NCI-H2029 (cell line): ENCODE measurements at regions not wholly inside any gene's neighbourhood (a gene's known extent, or its start where the extent isn't known, plus 50 kb on each side); places are given as distances from the start of the nearest gene placed in this dataset.
A peak's percentile ranks its signal among the peaks of the same experiment; 100 is the strongest.

Source experiments
- DNase-seq: peaks from one replicate; lab custom pipeline; 2025; lab: John Stamatoyannopoulos, UW

DNA sequence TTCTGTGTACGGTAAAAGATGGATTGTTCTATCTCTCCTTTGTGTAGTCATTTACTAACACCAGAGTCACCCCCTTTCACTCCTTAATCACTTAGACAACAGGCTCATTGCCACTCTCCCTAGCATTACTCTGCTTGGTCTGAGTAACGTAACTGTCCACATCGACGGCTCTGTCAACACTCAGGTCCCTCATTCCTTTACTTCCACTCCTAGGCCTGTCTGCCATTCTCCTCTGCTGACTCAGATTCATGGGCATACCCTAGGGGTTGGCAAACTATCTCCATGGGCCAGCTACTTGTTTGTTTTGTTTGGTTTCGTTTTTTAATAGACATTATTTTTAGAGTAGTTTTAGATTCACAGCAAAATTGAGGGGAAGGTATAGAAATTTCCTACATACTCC, 243.9 kb downstream of the NR4A2 start:
- no peak for DNase-seq

DNA sequence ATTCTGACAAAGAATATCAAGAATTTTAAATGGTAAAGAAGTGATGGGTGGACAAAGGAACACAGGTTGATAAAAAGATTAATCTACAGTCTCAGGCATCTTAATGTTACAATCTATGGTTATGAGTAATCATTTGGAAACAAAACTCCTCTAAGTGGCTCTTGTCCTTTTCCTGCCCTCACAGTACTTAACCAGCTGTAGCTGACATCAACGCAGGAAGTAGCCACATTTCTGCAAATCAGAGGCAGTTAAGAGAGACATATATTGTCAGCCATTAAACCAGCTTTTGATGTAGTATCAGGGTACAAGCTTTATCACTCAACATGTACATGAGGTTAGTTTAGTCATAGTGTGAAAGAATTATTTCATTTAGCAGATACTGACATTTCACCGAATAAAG, 244.6 kb downstream of the NR4A2 start:
- peak; percentile 59 for DNase-seq

DNA sequence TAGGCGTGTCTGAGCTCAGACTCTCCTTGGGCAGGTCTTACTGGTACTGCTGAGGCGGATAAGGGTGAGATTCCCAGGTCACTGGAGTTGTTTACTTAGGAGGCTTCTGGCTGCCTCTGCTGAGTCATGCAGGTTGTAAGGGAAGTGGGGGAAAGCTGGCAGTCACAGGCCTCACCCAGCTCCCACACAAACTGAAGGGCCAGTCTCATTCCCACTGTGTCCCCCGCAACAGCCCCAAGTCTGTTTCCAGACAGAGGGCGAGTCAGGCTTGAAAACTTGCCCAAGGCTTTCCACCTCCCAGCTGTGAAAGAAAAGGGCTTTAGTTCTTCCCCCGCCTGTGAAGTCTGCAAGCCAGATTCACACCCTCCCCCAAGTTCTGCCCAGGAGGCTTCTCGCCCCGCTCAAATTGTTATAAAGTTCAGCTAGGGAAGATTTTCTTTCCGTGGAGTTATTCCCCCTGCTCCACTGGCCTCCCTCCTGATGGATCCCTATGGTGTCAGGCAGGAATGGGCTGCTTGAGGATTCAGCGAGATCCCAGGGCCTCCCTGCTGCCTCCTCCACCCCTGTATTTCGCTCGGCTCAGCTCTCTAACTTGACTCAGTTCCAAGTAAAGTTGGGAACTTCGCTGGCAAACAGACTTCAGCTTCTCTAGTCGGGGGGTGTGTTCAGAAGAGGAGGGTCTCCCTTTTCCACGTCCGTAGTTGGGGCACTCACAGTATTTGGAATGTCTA, 248.6 kb downstream of the NR4A2 start:
- DNase-seq: no peak

DNA sequence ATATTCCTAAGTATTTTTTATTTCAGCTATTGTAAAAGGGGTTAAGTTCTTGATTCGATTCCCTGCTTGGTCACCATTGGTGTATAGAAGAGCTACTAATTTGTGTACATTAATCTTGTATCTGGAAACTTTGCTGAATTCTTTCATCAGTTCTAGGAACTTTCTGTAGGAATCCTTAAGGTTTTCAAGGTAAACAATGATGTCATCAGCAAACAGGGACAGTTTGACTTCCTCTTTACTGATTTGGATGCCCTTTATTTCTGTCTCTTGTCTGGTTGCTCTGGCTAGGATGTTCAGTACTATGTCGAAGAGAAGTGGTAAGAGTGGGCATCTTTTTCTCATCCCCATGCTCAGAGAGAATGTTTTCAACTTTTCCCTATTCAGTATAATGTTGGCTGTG, 252.7 kb downstream of the NR4A2 start:
- no peak for DNase-seq

DNA sequence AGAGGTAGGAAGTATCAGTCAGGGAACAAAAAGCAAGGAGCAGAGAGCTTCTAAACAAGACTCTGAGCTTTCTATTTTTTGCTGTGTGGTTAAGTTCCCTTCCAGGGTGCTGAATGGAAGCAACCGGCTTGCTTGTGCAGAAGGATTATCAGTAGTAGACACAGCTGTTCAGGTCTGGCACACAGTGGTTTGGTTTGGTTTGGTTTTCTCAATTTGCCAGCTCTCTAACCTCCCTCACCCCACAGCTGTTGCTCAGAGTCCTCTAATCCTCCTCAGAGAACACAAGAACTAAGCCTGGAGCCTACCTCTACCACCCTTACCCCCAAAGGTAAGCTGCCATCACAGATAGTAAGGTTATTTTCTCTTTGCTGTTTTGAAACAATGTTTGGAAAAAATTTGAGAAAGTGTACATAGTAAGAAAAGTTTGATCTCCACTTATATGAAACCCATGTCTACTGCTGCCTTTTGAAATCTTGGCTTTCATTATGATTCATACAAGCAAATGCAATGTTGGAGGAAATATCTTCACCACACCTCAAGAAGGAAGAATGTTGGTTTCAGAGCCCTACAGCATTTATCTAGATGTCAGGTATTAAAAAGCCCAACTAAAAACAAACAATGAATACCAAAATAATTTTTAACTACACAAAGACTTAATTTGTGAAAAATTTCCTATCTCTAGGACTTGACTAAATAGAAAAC, 255.3 kb downstream of the NR4A2 start:
- no peak for DNase-seq

DNA sequence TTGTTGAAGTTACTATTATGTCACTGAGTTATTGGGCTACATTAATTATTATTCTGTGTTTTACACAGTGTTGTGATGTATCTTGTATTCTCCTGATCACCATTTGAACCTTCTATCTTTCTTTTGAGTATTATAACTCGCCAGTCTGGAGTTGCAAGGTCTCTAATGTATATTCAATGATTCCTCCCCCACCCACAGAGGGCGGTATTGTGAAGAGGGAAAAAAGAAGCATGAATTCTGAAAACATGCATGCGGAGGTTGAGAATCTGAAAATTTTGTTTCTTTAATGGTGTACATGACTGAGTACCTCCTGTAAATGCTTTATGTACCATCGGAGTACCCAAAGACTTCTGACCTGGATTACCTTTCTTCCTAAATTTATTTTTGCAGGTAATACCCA, 266.6 kb downstream of the NR4A2 start:
- peak; percentile 29 for DNase-seq

DNA sequence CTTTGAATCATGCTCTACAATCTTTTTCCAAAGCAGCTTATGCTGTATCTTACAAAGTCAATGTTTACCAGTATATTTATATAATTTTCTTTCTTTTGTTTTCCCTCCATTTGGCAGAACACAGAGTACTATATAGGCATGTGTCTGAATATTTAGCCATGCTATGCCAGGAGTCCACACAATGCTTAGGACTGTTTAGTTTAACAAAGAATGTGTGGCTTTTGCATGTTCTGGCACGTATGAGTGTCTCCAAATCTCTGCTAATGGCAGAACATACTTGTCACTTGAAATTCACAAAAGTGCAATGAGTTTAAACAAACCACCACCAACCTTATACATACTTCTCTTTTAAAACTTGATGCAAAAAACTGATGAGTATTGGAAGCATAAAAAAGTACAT, 268.0 kb downstream of the NR4A2 start:
- no peak for DNase-seq

DNA sequence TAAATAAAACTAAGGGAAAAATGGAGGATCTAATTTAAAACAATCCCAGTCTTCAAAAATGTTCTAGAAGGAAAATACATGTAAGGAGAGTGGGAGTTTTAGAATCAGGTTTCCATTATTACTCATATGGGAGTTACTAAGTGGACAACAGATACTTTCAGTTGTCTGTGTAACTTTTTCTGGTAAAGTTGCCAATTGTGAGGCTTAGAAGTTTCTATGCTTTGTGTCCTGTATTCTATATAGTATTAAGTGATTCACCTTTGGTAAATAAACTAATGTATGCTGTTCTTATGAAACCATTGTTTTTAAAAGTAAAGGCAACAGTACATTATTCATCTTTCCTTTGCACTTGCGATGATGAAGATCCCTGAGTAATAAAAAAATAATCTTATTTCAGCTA, 274.9 kb downstream of the NR4A2 start:
- DNase-seq: no peak

DNA sequence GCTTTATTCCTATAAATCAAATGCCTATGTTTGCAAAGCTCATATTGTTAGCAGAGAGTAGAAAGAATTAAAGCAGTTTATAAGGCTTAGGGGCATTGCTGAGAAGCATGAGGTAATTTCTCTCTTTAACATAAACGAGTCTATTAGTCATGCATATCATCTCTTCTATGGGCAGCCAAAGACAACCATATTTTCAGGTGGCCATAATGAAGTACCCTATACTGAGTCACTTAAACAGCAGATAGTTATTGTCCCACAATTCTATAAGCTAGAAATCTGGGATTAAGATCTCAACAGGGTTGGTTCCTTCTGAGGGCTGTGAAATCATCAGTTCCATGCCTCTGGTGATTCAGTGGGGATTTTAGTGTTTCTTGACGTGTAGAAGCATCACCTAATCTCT, 277.5 kb downstream of the NR4A2 start:
- no peak for DNase-seq

DNA sequence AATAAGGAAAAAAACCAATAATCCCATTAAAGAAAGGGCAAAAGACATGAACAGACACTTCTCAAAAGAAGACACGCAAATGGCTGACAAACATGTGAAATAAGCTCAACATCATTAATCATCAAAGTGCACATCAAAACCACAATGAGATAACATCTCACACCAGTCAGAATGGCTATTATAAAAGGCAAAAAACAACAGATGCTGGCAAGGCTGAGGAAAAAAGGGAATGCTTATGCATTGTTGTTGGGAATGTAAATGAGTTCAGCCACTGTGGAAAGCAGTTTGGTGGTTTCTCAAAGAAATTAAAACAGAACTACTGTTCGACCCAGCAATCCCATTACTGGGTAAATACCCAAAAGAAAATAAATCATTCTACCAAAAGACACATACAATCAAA, 285.6 kb downstream of the NR4A2 start:
- DNase-seq: no peak

DNA sequence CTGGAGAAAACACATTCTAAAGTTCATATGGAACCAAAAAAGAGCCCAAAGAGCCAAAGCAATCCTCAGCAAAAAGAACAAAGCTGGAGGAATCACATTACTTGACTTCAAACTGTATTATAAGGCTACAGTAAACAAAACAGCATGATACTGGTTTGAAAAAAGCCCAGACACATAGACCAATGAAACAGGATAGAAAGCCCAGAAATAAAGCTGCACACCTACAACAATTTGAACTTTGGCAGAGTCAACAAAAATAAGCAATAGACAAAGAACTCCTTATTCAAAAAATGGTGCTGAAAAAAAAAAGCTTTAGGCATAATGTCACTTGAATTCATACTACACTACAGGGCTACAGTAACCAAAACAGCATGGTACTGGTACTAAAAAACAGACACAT, 289.6 kb downstream of the NR4A2 start:
- DNase-seq: no peak

DNA sequence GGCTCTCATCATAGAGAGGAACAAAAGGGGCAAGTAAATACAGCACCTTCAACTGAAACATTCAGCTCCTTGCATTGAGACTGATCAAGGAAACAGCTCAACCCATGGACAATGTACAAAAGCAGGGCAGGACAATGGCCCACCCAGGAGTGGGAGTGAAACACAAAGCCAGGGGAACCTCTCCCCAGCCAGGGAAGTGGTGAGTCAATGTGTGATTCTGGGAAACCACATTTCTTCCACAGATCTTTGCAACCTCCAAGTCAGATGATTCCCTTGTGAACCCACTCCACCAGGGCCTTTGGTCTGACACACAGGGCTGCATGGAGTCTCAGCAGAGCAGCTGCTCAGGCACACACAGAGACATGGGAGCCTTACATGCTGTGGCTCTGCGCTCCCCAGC, 294.5 kb downstream of the NR4A2 start:
- DNase-seq: no peak

DNA sequence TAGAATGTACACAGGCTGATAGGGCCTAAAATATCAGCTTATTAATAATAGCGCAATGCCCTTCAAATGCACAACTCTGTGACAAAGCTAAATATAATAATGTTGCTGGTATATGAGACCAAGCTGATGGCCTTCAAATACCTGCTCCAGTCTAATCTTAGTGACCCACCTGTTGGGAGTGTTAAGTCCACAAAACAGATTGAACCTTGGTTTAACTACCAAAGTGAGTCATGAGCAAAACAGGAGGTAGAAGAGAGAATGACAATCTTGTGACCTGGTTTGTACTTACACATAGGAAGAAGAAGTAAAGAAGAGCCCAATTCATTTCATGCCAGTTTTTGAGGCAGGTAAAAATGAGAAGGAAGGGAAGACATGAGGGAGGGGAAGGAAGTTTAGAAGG, 295.0 kb downstream of the NR4A2 start:
- DNase-seq: no peak

DNA sequence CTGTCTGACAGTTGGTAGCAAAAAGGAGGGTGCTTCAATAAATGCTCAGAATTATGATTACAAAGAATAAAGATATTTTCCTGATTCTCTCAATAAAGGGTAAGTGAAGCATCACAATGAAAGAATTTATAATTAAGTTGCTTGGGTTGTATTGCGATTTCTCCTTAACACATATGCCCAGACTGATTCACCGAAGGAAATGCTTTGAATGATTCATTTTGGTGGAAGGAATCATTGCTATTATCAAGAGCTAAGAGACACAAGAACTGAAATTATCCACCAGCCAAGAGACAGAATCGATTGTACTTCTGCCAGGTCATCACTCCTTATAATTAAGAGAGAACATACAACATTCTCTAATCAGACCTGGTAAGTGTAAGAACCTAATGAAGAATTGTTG, 301.4 kb downstream of the NR4A2 start:
- DNase-seq: no peak

DNA sequence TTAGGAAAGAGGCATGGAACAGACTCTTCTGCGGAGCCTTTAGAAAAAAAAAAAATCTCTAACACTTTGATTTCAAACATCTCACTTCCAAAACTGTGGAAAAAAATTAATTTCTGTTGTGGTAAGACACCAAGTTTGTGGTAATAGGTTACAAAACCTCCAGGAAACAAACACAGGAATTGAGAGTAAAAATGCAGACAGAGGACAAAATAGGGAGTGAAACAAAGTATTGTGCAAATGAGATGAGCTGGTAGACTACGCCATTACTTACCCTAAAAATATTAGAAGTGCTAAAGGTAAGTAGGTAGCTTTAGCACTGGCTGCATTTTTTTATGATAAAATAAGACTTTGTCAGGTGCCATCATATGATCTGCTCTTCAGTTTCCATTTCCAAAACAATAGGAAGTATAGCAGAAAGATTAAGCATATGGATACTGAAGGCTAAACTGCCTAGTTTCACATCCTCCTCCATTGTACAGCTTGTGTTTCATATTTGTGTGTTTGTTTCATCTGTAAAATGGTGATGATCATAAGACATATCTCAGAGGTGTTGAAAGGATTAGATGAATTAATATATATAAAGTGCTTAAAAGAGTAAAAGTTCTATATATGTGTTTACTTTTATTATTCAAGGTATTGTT, 309.2 kb downstream of the NR4A2 start:
- DNase-seq: no peak

DNA sequence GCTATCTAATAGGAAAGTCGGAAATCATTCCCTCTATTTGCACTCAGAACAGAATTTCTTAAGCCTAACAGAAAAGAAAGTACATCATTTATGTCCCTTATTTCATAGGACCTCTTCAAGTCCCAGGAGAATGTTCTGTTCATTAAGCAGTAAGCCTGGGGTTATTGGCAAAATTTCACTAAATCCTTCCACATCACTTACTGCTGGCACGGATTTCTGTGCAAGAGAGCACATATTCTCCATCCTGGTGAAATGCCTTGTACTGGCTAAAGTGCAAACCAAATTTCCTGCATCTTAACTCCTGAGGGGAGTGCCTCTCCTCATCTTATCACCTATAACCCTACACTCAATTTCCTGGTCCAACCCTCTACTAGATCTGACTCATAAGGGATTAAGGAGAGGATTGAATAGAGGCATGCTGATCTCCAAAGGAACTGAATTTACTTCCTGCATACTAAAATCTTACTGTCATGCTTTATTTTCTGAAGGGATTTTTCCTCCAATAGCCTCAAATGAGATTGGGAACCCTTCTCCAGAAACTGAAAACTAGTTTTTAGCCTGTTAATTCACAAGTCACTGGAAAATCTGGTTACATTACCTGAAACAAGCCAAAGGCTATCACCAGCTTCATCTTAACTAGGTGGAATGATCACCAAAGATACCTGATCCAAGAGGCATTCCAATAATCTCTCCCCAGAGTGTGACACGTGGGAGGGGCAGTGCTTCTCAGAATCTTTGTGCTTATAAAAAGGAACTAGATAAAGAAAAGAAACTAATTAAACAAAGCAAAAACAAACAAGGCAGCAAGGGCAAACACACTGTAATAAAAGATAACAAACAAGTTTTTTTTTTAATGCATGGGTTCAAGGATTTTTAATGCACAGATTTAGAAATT, 311.1 kb downstream of the NR4A2 start:
- DNase-seq: no peak

DNA sequence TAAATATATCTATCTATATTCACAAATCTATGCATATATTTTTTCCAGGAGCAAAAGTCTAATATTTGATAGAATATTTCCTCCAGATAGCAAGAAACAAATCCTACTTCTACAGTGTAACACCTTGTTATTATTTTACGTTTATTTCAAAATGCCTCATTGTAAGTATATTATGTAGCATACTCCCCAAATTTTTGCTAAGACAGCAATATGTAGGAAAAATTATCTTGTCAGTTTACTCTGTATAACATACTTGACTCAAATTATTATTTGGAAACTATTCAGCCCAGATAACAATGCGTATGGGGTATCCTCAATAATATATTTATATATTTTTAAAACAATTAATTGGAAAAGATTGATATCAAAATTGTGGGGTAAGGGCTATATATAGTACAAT, 313.2 kb downstream of the NR4A2 start:
- no peak for DNase-seq

DNA sequence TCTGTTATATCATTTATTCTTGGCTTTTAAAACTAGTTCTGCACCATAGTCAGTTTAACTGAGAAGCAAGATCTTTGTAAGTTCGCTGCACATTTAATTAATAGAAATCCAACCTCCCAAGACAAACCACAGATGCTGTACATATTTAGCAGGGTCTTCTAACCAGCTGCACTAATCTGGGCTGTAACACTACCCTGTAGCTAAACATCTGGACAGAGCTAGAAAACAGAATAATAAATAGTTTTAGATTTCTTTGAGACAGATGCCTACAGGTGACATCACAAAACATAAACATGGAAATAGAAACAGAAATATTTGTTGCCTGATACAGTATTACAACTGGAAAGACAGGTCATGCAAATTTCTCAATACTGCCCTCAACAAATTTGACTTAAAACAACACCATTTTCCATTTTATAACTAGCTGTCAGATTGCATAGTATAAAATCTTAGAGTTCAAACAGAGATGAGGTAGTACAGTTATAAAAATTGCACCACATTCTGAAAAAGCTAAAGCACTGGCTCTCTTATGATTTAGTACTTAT, 315.1 kb downstream of the NR4A2 start:
- DNase-seq: no peak

DNA sequence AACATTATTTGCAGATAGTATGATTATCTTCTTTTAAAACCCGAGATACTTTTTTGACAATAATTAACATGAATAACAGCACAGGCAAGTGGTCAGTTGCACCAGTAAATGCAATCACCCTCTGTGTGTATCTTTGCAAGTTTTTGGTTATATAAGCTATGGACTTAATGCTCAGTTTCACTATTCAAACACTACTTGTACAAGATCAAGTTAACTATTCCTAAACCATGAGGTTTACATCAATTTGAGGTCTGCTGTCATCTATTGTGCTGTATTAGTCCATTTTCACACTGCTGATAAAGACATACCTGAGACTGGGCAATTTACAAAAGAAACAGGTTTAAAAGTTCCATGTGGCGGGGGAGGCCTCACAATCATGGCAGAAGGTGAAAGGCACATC, 323.2 kb downstream of the NR4A2 start:
- no peak for DNase-seq

DNA sequence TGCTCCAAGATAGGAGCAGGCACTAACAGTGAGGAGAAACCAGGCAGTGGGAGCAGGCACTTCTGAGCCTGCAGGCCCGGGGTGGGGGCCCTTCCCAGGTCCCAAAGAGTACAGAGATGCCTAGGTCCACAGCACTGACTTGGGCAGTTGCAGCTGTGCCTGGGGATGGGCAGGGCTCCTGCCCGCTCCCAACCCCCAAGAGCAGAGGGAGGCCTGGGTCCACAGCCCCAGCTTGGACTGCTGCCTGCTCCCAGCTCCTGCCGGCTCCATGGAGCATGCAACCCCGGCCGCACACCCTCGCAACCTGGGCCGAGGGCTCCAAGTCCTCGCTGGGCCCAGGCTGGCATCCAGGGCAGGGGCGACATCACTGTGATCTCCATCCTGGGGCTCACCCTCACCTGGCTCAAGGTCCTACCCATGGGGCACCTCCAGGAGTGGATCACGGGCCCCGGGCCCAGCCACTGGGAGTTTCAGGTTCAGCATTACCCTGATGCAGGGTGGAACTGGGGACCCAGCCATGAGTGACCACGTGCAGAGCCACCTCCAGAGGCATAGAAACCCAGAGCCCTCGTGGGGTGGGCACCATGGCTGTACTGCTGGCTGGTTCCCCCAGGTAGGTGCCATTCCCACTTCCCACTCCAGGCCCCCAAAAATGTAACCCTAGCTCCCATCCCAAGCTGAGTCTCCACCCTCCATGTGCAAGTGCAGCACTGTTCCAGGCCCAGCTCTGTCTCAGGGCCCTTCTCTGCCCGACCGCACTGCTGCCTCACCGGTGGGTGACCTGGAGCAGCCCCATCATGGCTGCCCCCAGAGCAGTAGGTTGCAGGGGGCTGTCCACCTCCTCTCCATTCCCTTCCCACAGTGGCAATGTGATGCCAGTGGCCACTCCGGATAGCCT, 325.6 kb downstream of the NR4A2 start:
- DNase-seq: no peak
